ENCODE measurements at regions not wholly inside any gene's neighbourhood (a gene's known extent, or its start where the extent isn't known, plus 50 kb on each side); places are given as distances from the start of the nearest gene placed in this dataset.
"Not testable (repeated sequence)": the region's sequence is repeated elsewhere in the genome, so short reads cannot be mapped to it uniquely, and the experiment has no call there.

DNA sequence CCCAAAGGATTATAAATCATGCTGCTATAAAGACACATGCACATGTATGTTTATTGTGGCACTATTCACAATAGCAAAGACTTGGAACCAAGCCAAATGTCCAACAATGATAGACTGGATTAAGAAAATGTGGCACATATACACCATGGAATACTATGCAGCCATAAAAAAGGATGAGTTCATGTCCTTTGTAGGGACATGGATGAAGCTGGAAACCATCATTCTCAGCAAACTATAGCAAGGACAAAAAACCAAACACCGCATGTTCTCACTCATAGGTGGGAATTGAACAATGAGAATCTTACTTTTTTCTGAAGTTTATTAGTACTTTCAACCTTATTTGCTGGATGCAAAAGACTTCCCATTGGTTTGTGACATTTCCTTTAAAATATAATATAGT, 101.0 kb upstream of the TBX18 start:
- not testable (repeated sequence) for DNase-seq

DNA sequence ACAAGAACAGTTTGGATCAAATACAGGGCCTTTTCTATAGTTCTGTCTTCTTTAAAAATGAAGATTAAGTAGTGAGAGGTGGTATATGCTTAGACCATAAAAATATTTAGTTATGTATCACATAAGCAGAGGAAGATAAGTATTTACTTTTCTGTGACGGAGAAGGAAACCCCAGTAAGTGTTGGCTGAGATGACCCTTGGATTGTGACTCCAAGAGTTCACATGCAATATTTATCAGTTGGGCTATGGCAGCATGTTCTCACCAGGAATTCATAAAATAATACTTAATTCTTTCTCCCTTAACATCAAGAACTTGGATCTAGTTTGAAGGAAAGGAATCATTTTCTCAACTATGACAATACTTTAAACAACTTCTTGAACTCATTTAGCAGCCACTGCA, 98.4 kb upstream of the TBX18 start:
- no peak for DNase-seq

- DNase-seq, result no peak
Observed at GRCh38 chr6:84860920-84861319, 96.5 kb upstream of the TBX18 start.

- DNase-seq, result no peak
Observed at GRCh38 chr6:84860509-84860908, 96.1 kb upstream of the TBX18 start.

- DNase-seq, result no peak
Observed at GRCh38 chr6:84854811-84855400, 90.5 kb upstream of the TBX18 start.

DNA sequence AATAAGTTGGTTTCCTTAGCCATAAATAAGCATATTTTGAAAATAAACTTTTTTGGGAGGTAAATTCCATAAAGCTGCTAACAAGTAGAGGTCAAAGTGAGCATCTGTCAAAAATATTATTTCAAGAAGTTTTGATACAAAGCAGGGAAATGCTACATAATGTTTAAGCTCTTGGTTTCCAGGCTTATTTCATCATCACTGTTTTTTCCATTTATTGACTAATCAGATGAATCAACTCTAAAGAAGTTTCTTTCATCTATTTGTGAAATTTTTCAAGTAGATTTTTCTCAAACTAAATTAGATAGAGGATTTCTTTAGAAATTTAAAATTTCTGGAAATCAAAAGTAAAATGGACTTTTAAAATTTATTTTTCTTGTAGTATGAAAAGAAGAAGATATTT, 89.5 kb upstream of the TBX18 start:
- DNase-seq, result no peak

DNA sequence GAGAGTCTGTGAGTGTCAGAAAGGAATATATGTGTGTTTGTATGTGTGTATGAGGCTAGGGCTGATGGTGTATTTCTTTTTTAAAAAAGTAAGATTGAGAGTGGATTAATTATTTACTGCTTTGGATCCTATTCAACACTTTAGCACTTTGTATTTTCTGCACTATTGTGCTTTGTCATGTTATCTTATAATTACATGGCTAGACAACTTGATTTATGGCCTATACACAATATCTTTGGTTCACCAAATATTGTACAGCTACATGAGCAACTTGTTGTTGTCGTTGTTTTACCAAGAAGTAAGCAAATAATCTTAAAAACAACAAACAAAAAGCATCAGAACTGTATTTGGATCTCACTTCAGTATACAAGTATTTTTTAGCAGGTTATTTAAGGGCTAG, 84.6 kb upstream of the TBX18 start:
- DNase-seq, result no peak

DNA sequence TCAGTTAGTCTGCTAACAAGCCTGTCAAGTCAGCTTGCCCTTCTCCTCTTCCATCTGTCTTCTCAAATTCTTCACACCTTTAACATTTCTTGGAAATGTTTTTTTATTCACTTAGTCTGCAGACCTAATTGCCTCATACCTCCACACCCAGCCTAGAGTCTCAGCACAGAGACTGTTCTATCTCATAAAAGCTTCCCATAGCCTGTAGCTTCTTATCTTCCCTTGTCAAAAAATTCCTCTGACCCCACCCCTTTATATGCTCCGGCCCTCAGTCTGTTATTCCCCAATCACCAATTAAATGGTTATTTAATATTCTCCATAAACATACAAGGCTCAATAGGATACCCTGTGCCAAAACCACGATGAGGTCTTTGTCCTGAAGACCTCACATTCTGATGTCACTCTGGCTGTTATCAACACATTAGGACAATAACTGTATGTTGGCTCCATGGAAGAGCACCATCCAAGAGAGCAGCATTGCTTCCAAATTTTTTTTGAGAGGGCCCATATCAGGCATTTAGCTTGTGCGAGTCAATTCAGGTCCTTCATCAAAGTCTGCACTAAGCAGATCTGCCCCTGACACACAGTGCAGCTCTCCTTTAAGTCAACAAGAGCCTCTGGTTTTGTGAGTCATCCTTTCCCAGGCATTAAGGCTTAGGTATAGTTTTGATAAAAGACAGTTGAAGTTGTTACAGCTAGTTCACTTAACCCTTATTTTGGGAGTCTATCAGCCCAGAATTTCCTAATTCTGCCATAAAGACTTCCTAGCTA, 83.2 kb upstream of the TBX18 start:
- DNase-seq, result peak; percentile 49

DNA sequence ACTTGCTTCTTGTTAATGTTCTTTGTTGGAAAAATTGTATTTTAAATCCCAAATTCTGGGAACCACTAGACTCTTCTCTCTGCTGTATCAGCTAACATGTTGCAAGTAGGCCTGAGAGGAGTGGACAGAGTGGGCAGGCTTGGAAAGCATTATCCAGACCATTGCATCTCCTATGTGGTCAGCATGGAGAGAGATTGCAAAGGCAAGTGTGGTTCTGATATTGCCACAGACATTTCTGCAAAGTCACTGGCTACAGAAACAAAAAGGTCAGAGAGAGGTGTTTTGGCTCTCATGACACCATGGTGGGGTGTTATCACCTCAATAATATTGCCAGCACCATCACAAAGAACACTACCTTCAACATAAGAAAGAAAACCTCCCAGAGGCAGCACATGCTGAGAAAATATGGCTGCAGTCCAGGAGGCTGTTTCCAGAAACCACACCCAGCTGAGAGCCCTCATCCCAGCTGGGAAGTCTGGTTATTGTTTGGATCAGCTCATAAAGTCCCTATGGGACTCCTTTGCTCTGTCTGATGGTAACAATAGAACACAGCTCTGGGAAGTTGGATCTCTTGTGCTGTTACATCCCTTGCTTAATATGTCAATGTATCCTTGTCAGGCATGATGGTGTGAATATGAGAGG, 78.2 kb upstream of the TBX18 start:
- DNase-seq, result peak; percentile 70

DNA sequence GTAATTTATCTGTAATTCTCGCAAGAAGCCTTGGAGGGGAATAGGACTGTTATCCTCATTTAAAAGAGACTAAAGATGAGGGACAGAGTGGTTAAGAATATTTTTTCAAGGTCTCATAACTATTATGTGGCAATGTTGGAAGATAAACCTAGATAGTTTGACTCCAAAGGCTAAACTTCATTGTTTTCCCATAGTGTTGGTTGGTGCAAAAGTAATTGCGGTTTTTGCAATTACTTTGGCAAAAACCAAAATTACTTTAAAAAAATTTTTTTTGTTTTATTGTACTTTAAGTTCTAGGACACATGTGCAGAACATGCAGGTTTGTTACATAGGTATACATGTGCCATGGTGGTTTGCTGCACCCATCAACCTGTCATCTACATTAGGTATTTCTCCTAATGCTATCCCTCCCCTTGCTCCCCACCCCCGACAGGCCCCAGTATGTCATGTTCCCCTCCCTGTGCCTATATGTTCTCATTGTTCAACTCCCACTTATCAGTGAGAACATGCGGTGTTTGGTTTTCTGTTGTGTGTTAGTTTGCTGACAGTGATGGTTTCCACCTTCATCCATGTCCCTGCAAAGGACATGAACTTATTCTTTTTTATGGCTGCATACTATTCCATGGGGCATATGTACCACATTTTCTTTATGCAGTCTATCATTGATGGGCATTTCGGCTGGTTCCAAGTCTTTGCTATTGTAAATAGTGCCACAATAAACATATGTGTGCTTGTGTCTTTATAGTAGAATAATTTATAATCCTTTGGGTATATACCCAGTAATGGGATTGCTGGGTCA, 72.9 kb upstream of the TBX18 start:
- not testable (repeated sequence) for DNase-seq

DNA sequence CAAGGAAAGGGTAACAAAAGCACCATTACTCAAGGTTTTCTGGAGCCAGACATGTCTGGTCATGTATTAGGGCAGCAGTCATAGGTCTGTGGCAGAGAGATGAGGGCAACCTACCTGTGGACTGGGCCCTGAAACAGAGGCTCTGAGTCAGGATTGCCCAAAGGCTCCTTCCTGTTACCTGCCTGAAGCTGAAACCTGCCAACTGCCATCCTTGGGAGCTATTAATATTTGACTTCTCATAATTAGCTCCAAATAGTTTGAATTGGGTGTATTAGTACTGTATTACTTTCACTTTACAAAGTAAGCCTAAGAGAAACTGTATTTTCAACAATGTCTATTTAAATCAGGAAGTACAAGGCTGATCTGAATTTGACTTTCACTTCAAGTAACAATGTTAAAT, 72.0 kb upstream of the TBX18 start:
- no peak for DNase-seq

DNA sequence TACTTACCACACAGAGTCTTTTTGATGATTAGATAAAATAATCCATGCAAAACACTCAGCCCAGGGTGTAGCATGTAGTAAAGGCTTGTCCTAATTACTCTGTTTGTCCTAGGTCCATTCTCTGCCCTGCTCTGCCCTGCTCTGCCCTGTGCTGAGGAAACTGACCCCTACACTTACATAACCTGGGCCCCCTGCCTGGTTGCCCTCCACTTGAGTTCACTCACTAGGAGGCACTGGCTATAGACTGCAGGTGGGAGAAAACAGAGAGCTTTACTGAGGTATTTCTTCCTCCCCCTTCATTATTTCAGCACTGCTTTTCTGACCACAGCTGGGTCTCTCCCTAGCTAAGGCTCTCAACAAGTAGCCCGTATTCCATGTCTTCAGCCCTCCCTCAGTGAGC, 70.9 kb upstream of the TBX18 start:
- no peak for DNase-seq

DNA sequence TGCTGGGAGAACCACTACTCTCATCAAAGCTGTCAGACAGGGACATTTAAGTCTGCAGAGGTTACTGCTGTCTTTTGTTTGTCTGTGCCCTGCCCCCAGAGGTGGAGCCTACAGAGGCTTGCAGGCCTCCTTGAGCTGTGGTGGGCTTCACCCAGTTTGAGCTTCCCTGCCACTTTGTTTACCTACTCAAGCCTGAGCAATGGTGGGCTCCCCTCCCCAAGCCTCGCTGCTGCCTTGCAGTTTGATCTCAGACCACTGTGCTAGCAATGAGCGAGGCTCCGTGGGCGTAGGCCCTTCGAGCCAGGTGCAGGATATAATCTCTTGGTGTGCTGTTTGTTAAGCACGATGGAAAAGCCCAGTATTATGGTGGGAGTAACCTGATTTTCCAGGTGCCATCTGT, 67.5 kb upstream of the TBX18 start:
- not testable (repeated sequence) for DNase-seq

DNA sequence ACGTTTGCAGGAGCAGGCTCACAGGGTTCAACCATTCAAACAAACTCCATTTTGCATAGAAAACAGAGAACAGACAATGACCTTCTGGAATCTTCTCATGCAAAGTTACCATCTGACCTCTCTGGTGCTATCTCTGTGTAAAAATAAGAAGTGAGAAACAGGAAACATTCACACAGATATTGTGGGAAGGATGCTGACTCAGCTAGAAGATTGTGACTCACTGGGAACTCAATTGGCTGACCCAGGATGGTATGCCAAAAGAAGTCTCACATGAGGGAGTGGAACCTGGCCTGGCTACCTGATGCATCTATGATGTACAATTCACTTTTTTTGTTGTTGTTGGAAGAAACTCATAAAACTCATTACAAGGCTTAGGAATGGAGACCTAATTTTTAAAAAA, 61.1 kb upstream of the TBX18 start:
- DNase-seq, result peak; percentile 63

DNA sequence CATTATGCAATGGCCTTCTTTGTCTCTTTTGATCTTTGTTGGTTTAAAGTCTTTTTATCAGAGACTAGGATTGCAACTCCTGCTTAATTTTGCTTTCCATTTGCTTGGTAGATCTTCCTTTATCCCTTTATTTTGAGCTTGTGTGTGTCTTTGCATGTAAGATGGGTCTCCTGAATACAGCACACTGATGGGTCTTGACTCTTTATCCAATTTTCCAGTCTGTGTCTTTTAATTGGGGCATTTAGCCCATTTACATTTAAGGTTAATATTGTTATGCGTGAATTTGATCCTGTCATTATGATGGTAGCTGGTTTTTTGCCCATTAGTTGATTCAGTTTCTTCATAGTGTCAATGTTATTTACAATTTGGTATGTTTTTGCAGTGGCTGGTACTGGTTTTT, 56.9 kb upstream of the TBX18 start:
- not testable (repeated sequence) for DNase-seq

DNA sequence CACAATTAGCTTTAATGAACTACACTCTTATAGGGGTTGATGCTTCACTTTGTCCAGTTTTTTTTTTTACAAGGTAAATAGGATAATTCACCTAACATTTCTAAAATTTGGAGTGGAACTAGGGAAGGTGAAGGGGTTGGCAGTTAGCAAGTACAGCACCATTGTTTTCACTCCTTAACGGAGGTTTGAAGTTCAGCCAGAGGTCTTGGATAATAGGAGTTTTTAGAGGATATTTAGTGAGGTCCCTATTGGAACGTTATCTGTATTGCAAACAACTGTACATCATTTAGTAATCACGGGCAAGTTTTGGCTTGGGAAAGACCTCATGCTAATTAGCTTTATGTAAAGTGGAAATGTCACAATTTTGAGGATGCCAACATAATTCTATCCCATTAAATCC, 52.3 kb upstream of the TBX18 start:
- DNase-seq, result no peak

DNA sequence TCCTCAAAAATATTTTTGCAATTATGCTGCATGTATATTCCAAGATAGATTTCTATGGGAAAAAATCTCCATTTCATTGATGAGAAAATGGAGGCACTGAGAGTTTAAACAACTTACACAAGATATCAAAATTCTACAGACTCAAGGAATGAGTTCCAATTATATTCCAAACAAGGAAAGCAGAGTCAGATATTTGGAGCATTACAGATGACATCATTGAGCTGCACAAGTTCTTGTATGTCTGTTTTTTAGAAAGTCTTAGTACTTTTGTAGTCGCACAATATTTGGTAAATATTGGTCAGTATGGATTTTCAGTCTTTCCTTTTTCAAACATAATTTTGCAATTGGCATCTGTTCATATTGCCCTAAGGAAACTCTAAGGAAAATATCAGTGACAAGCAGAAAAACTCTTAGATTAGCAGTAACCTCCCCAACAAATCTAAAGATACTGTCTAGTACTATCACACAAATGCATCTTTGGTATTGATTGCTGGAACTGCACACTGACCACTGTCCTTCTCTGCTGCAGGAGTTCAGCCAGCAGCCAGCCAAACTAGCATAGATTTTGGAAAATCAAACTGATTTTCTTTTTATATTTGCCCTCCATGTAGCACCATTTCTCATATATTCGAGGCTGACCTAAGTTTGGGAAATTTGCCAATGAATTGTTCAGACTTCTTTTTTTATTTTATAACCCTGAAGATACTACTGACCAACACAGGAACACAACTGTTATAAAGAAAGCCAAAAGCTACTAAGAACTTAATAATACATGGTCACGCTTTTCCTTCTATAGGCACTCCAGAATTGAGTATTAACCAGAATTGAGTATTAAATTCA, 51.7 kb upstream of the TBX18 start:
- DNase-seq, result no peak
